ENCODE measurements at regions not wholly inside any gene's neighbourhood (a gene's known extent, or its start where the extent isn't known, plus 50 kb on each side); places are given as distances from the start of the nearest gene placed in this dataset.

DNA sequence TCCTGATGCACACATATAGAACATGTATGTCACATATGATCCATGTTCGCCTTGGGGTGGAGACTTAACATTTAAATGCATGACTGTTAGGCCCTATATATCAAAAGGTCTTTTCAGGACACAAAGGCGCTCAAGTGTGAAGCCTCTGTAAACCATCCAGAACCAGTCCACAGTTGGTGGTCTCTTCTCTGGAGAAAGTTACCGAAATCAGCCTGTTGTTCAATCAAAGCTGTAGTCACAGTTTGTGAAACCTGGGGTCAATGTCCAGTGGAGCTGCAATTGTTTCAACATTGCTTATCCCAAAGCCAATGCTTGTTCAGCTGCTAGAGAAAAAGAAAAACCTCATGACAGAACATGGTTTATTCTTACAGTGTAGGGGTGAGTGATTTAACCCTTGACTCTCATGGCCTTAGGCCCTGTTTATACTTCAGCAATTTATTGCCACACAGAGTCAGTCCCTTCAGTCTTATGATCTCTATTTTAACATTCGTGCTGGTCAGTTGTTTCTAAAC lies 193.6 kb upstream of the CST7 start:
- Histone ChIP-seq H4K20me1 (replicated peaks; ENCODE audit: control insufficient read depth, extremely low read depth, insufficient read depth, low read length) (no peaks in the 10 kb centered on the region), H2AFZ (ENCODE audit: low read depth, low read length) (no peak overlapping the region), H3K9me3 (replicated peaks; ENCODE audit: control insufficient read depth, insufficient read depth, low read length) (no peaks in the 10 kb centered on the region), H3K4me2 (ENCODE audit: insufficient read depth, low read length) (no peak overlapping the region), H3K9me1 (replicated peaks; ENCODE audit: control insufficient read depth, extremely low read depth, insufficient read depth, low read length) (no peaks in the 10 kb centered on the region), H3K4me3 (replicated peaks in 1 of 3; ENCODE audit: insufficient read depth in 1 of 3, low read depth in 1 of 3, low read length in 3 of 3) (no peak overlapping the region), H3K79me2 (ENCODE audit: control insufficient read depth, insufficient read depth, low read length) (no peaks in the 10 kb centered on the region), H3K27ac (ENCODE audit: insufficient read depth, low read depth, low read length) (no peak overlapping the region), H3K9ac (replicated peaks; ENCODE audit: extremely low read depth, insufficient read depth, low read length) (no peak overlapping the region), H3K4me1 (ENCODE audit: control insufficient read depth, extremely low read depth, insufficient read depth, low read length) (no peaks in the 10 kb centered on the region), H3K27me3 (ENCODE audit: control insufficient read depth in 2 of 2, insufficient read depth in 2 of 2, low read length in 2 of 2) (no peaks in the 10 kb centered on the region), H3K36me3 (ENCODE audit: control insufficient read depth in 2 of 2, extremely low read depth in 1 of 2, insufficient read depth in 2 of 2, low read length in 2 of 2) (no peaks in the 10 kb centered on the region)
- BruUV-seq (replicated peaks), result no TSS peak
- no peak for TF ChIP-seq POLR2AphosphoS5 (IDR thresholded peaks at IDR 0.05; ENCODE audit: insufficient read depth, low read depth, low read length)
- TF ChIP-seq EZH2 (IDR thresholded peaks at IDR 0.05; ENCODE audit: borderline replicate concordance, low read depth, low read length, severe bottlenecking), result no peak
- no peak for TF ChIP-seq GATA2 (IDR thresholded peaks at IDR 0.05; ENCODE audit: insufficient read depth, insufficient read length, low read depth, low read length)
- no peak for TF ChIP-seq MYC (IDR thresholded peaks at IDR 0.05; ENCODE audit: low read depth, low read length)
- TF ChIP-seq FOS (IDR thresholded peaks at IDR 0.05; ENCODE audit: borderline replicate concordance, insufficient read depth, low read length), result no peak
- TF ChIP-seq, protein P1, sequence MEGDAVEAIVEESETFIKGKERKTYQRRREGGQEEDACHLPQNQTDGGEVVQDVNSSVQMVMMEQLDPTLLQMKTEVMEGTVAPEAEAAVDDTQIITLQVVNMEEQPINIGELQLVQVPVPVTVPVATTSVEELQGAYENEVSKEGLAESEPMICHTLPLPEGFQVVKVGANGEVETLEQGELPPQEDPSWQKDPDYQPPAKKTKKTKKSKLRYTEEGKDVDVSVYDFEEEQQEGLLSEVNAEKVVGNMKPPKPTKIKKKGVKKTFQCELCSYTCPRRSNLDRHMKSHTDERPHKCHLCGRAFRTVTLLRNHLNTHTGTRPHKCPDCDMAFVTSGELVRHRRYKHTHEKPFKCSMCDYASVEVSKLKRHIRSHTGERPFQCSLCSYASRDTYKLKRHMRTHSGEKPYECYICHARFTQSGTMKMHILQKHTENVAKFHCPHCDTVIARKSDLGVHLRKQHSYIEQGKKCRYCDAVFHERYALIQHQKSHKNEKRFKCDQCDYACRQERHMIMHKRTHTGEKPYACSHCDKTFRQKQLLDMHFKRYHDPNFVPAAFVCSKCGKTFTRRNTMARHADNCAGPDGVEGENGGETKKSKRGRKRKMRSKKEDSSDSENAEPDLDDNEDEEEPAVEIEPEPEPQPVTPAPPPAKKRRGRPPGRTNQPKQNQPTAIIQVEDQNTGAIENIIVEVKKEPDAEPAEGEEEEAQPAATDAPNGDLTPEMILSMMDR (IDR thresholded peaks at IDR 0.05; ENCODE audit: extremely low read depth in 1 of 2, insufficient read depth in 1 of 2, low read depth in 1 of 2, low read length in 2 of 2), result no peak
- TF ChIP-seq JUN (IDR thresholded peaks at IDR 0.05; ENCODE audit: borderline replicate concordance, insufficient read depth, insufficient read length, low read depth), result no peak
- TF ChIP-seq, protein P2, sequence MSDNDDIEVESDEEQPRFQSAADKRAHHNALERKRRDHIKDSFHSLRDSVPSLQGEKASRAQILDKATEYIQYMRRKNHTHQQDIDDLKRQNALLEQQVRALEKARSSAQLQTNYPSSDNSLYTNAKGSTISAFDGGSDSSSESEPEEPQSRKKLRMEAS (IDR thresholded peaks at IDR 0.05; ENCODE audit: insufficient read depth, insufficient read length), result no peak
- TF ChIP-seq POLR2A (IDR thresholded peaks at IDR 0.05; ENCODE audit: low read depth, low read length), result no peak
- DNase-seq (ENCODE audit: low read depth, low spot score), result no peak
- POLR2A ChIA-PET, result no interaction called here
- FAIRE-seq, result no peak
- CTCF ChIA-PET, result no interaction called here
- intact Hi-C loops (cut with micrococcal nuclease), result no loop called here
- dilution Hi-C loops (cut with MboI; ENCODE audit: extremely low pct_ligation_motif_present, low sequenced_read_pairs), result no loop called here

All from endothelial cell of umbilical vein (primary cell).